AG09319 (cell line): ENCODE measurements at regions not wholly inside any gene's neighbourhood (a gene's known extent, or its start where the extent isn't known, plus 50 kb on each side); places are given as distances from the start of the nearest gene placed in this dataset.
"Not testable (repeated sequence)": the region's sequence is repeated elsewhere in the genome, so short reads cannot be mapped to it uniquely, and the experiment has no call there.

Experiments used
- DNase-seq: peaks from one replicate; pipeline ENCODE4 v3.0.0-alpha.2; 2010; ENCODE audit warnings: low read depth; ENCODE audit errors: extremely low read depth
- TF ChIP-seq, protein P1 (sequence below): IDR thresholded peaks from 2 replicates; pipeline ENCODE4 v1.5.1; 2011; ENCODE audit warnings: low read depth, mild to moderate bottlenecking, inconsistent platforms, low read length, moderate library complexity

DNA sequence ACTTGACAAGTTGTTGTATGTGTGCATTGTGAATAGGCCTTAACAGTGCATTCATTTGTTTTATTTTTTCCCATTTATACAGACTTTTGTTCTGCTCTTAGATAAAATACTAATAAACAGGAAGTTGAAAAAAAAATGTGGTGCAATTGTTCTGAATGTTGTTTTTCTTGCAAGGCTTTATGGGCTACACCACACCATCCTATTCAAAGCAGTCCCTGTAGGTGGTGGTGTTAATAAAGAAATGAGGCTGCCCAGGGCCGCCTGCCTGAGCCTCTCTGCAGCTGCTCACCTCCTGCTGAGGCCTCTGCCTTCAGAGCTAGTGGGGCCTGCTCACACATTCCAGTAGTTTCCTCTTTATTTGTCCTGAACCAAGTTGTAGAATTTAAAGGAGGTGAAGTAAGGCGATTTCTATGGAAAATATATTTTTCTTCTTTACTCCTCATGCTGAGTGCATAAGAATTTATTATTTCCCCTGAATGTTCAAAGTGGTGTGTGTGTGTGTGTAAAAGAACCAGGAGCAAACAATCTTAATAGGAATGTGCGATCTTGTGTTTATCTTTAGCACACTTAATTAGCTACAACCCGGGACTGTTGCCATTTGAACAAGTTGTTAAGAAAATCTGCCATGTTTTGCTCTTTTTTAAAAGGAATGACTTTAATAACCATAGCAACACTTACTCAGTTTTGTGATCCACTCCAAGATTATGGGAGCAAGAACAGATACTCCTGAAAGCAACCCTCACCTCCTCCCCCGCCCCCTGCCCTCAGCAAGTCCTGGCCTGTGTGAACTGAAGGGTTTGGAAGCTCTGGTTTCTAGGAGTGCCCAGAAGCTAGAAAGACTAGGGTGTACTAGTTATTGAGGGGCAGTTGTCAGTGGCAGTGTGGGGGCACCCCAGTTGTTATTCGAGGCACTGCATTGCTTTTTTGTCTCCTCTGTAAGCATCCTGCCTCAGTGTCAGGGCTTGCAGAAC, 251.6 kb upstream of the PLGLB2 start:
- TF ChIP-seq, protein P1, sequence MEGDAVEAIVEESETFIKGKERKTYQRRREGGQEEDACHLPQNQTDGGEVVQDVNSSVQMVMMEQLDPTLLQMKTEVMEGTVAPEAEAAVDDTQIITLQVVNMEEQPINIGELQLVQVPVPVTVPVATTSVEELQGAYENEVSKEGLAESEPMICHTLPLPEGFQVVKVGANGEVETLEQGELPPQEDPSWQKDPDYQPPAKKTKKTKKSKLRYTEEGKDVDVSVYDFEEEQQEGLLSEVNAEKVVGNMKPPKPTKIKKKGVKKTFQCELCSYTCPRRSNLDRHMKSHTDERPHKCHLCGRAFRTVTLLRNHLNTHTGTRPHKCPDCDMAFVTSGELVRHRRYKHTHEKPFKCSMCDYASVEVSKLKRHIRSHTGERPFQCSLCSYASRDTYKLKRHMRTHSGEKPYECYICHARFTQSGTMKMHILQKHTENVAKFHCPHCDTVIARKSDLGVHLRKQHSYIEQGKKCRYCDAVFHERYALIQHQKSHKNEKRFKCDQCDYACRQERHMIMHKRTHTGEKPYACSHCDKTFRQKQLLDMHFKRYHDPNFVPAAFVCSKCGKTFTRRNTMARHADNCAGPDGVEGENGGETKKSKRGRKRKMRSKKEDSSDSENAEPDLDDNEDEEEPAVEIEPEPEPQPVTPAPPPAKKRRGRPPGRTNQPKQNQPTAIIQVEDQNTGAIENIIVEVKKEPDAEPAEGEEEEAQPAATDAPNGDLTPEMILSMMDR = peak; percentile 6
- DNase-seq = peak; percentile 8

DNA sequence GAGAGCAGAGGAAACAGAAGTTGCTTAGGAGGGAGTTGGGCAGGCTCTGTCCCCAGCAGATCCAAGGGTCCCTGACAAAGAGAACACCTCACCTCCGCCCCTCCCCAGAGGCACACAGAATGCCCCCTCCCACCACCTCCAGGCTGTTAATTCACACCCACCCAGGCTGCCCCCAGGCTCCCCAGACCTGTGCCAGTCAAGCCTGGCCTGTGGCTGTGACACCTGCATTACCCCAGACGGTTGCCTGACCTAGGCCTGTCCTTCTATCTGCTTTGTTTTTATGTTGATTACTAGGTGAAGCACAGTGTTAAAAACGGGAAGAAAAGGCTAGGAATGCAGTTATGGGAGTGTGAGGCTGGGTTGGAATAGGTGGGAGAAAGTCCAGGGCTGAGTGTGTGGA, 250.8 kb upstream of the PLGLB2 start:
- not testable (repeated sequence) for DNase-seq

DNA sequence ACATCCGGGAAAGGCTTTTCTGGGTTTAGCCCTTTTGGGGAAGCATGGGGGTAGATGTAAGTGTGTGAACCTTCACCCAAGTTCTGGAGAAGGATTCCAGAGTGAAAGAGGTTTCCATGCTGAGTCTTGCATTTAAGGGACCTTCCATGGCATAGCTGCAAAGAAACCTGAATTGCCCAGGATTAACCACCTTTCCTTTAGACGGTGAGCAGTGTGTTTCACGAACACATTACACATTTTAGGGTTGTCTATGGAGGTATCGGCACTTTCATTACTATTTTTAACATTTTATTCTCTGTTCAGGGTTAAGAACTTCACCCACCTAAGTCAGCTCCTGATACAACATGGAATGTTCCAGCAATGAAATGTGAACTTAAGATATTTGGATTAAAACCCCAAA, 250.2 kb upstream of the PLGLB2 start:
- DNase-seq = not testable (repeated sequence)

- not testable (repeated sequence) for DNase-seq
Observed at GRCh38 chr2:87498169-87498853, 249.6 kb upstream of the PLGLB2 start.

DNA sequence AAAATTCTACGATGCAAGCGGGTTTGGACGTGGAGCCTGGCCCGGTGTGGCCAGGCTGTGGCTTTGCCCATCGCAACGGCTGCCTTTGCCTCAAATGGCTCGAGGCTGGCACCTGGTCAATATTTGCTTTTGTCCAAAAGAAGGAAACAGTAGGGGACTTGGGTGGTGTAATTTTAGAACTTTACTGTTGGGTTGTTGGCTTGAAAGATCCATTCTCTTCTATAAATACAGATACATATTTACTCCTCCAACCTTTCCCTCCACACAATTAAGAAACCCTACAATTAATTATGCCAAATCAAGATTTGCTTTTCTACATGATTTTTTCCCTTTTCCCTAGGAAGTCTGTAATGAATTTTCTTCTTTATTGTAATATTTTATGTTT, 249.0 kb upstream of the PLGLB2 start:
- not testable (repeated sequence) for DNase-seq

- DNase-seq = not testable (repeated sequence)
Observed at GRCh38 chr2:87499860-87500259, 248.0 kb upstream of the PLGLB2 start.

DNA sequence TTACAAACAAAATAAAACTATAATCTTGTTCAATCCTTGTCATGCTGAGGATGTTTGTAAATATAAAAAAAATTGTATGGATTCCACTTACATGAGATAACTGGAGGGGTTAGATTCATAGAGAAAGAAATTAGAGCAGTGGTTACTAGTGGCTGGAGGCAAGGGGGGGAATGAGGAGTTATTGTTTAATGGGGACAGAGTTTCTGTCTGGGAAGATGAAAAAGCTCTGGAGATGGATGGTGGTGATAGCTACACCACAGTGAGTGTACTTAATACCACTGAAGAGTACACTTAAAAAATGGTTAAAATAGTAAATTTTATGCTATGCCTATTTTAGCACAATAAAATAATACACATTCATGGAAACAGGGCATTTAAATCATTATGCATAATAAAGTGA, 247.5 kb upstream of the PLGLB2 start:
- DNase-seq = not testable (repeated sequence)

DNA sequence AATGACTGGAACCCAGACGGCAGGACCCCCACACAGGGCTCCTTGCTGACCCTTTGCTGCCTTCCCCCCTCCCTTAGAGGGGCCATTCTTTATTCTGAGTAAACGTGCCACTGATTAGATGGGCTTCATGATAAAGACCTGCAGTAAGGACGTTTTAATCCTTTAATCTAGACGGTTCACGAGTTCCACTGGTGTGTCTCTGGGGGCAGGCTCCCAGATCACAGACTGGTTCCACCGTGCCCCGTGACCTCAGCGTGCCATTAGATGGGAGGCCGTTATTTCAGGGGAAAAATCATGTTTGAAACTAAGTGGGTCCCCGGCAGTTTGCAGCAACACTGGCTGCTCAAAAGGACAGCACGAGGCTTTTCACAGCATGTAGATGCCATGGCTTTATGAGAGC, 246.9 kb upstream of the PLGLB2 start:
- not testable (repeated sequence) for DNase-seq

GRCh38 chr2:87502948-87503347, 244.9 kb upstream of the PLGLB2 start:
- not testable (repeated sequence) for DNase-seq

DNA sequence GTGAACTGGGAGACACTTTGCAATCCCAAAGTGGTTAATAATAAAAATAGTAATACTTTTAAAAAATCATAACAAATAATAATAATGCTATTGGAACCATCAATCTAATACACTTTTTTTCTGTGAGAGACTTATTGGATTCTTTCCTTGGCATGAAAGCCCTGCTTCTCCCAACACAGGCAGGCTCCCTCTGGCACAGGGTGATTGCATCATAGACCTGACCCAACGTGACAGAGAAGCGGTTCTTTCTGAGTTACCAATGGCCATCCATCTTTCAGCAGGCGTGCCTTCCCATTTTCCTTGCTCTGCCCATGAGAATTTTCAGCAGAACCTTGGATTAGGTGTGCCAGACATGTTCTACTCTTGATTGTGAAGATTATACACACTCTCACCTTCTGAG, 242.6 kb upstream of the PLGLB2 start:
- DNase-seq = not testable (repeated sequence)

- not testable (repeated sequence) for DNase-seq
Observed at GRCh38 chr2:87505909-87506308, 242.0 kb upstream of the PLGLB2 start.

- DNase-seq = not testable (repeated sequence)
Observed at GRCh38 chr2:87507378-87508348, 240.2 kb upstream of the PLGLB2 start.

- DNase-seq = not testable (repeated sequence)
Observed at GRCh38 chr2:87511195-87511778, 236.6 kb upstream of the PLGLB2 start.

DNA sequence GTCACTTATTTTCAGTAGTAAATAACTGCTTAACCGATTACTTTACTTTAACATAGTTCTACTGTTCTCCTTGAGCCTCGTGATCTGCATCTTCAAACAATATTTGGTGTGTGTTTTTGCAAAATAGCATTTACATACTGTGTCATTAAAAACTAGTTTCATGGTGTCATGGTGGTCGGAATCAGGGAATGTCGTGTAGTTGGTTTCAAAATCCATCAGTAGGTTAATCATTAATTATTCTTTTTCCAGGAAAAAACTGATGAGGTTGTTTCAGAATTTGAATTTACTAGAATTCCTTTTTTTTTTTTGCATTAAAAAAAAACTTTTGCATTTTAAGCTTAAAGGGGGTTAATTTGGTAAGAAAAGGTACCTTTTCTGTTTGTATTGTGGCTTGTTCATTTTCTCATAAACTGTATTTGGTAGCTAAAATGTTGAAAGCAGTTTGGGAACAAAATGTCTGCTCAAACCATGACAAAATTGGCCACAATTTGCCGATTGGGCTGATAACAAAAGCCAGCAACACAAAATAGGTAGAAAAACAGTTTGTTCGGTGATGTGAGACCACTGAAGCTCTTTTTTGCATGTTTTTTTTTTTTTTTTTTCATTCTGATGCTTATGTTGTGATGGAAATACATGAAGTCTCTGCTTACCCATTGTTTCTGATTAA, 234.9 kb upstream of the PLGLB2 start:
- DNase-seq = not testable (repeated sequence)

DNA sequence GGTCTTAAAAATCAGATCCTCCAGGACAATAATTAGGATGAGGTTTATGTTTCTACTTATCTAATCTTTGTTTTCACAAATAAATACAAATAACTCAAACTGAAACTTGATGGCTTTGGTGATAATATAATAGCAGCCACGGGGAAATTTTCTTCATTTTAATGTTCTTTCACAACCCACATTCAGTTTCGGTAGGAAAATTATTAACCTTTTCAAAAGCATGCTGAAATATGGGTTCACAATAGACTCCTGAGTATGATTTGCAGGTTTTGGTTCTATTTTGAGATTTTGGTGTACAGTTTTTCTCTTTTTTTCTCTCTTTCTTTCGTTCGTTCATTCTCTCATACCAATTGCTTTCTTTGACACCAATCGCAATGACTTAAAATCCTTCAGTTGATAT, 233.9 kb upstream of the PLGLB2 start:
- not testable (repeated sequence) for DNase-seq

GRCh38 chr2:87514515-87514914, 233.4 kb upstream of the PLGLB2 start:
- not testable (repeated sequence) for DNase-seq

GRCh38 chr2:87515226-87515625, 232.7 kb upstream of the PLGLB2 start:
- not testable (repeated sequence) for DNase-seq

GRCh38 chr2:87515875-87516274, 232.0 kb upstream of the PLGLB2 start:
- not testable (repeated sequence) for DNase-seq
